NCI-H82 treated with DMSO at 0.1 percent for 48 hours (cell line): ENCODE measurements at regions not wholly inside any gene's neighbourhood (a gene's known extent, or its start where the extent isn't known, plus 50 kb on each side); places are given as distances from the start of the nearest gene placed in this dataset.

ENCODE experiments used
- DNase-seq: peaks from one replicate; lab custom pipeline; 2025; ENCODE audit not compliant: unreplicated experiment; lab: John Stamatoyannopoulos, UW

DNA sequence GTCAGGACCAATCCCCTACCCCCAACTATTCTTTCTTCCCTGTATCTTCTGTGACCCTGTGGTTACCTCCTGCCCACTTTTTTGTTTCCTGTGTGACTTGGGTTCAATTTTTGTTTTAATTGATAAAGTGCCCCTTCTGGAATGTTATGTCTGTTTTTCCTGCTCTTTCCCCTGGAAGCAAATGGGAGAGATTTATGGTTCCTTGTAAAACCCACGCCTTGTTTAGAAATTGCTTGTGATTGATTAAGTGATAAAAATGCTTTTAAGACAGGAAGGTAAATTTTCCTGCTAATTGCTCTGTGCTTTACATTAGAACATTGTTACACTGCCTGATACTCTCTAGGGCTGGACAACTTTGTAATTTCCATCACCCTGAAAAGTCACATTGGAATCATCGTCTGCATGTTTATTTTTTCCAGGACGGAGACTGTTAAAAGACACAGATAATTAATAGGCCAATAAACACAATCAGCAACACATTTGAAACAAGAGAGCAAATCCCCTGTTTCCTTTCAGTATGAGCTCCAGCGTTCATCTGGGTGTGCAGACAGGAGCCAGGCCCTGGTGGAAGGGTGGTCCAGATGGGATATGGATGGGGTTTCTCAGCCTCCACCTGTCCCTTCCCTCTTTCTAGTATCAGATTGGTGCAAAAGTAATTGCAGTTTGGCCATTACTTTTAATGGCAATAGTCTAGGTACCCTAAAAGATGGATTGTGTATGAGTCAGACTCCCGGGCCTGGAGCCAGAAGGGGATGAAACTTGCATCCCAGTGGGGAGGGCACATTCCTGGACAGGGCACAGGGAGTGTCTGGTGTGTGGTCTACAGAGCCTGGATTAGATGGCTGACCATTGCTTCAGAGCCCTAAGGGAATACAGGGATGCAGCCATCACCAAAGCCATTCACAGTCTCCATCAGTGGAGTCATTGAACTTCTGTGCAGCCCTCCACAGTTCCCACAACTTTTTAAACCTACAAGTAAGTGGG lies 58.1 kb upstream of the AGBL1 start:
- no peak for DNase-seq

DNA sequence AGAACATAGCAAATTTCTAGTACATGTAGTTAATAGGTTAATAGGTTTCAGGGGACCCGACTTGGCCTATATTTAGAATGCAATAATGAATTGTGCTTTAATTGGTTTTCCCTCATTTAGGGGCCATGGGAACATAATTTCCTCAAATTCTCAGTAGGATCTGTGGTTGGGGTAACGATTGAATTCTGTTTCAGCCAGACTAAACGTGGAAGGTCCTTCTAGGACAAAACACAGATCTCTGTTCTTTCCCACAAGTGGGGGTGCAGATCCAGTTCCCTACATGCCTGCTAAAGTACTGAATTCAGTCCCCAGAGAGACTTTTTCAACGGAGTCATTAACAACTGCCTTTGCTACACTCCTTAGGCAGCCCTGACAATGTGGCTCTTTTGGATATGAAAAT lies 50.7 kb upstream of the AGBL1 start:
- no peak for DNase-seq
